Femur (tissue), 1 donor: ENCODE measurements at regions not wholly inside any gene's neighbourhood (a gene's known extent, or its start where the extent isn't known, plus 50 kb on each side); places are given as distances from the start of the nearest gene placed in this dataset.
A peak's percentile ranks its signal among the peaks of the same experiment; 100 is the strongest.
"Not testable (repeated sequence)": the region's sequence is repeated elsewhere in the genome, so short reads cannot be mapped to it uniquely, and the experiment has no call there.

Experiments used
- DNase-seq: peaks from one replicate; pipeline ENCODE4 v3.0.0-alpha.2; 2017

- DNase-seq = no peak
Observed at GRCh38 chr3:103515116-103515515, 1080.3 kb downstream of the ZPLD1 start.

GRCh38 chr3:103516950-103517349, 1082.1 kb downstream of the ZPLD1 start:
- no peak for DNase-seq

- DNase-seq = not testable (repeated sequence)
Observed at GRCh38 chr3:103531327-103531726, 1096.5 kb downstream of the ZPLD1 start.

GRCh38 chr3:103532986-103533385, 1098.2 kb downstream of the ZPLD1 start:
- DNase-seq = no peak

- no peak for DNase-seq
Observed at GRCh38 chr3:103554451-103554850, 1119.6 kb downstream of the ZPLD1 start.

GRCh38 chr3:103564116-103564515, 1129.3 kb downstream of the ZPLD1 start:
- not testable (repeated sequence) for DNase-seq

- no peak for DNase-seq
Observed at GRCh38 chr3:103585809-103586208, 1151.0 kb downstream of the ZPLD1 start.

- DNase-seq = no peak
Observed at GRCh38 chr3:103589770-103590169, 1155.0 kb downstream of the ZPLD1 start.

GRCh38 chr3:103600844-103601243, 1166.0 kb downstream of the ZPLD1 start:
- no peak for DNase-seq

- no peak for DNase-seq
Observed at GRCh38 chr3:103601666-103602065, 1166.9 kb downstream of the ZPLD1 start.

GRCh38 chr3:103609472-103609871, 1174.7 kb downstream of the ZPLD1 start:
- DNase-seq = no peak

GRCh38 chr3:103613397-103614156, 1178.8 kb downstream of the ZPLD1 start:
- no peak for DNase-seq

- no peak for DNase-seq
Observed at GRCh38 chr3:103614719-103615118, 1179.9 kb downstream of the ZPLD1 start.

- DNase-seq = no peak
Observed at GRCh38 chr3:103617961-103618360, 1183.1 kb downstream of the ZPLD1 start.

GRCh38 chr3:103624271-103624670, 1189.5 kb downstream of the ZPLD1 start:
- no peak for DNase-seq

- DNase-seq = no peak
Observed at GRCh38 chr3:103629391-103629790, 1194.6 kb downstream of the ZPLD1 start.

- DNase-seq = no peak
Observed at GRCh38 chr3:103644450-103644849, 1209.6 kb downstream of the ZPLD1 start.

GRCh38 chr3:103653996-103654395, 1219.2 kb downstream of the ZPLD1 start:
- DNase-seq = no peak

- peak; percentile 19 for DNase-seq
Observed at GRCh38 chr3:103657756-103658155, 1222.9 kb downstream of the ZPLD1 start.

GRCh38 chr3:103660810-103661209, 1226.0 kb downstream of the ZPLD1 start:
- no peak for DNase-seq

- no peak for DNase-seq
Observed at GRCh38 chr3:103662591-103662990, 1227.8 kb downstream of the ZPLD1 start.

GRCh38 chr3:103672346-103672745, 1237.5 kb downstream of the ZPLD1 start:
- no peak for DNase-seq

- no peak for DNase-seq
Observed at GRCh38 chr3:103684904-103685303, 1250.1 kb downstream of the ZPLD1 start.

GRCh38 chr3:103685939-103686338, 1251.1 kb downstream of the ZPLD1 start:
- no peak for DNase-seq

- no peak for DNase-seq
Observed at GRCh38 chr3:103690536-103690935, 1255.7 kb downstream of the ZPLD1 start.
